Neural crest cell (in vitro differentiated cells): ENCODE measurements at regions not wholly inside any gene's neighbourhood (a gene's known extent, or its start where the extent isn't known, plus 50 kb on each side); places are given as distances from the start of the nearest gene placed in this dataset.

ENCODE experiments used
- DNase-seq: peaks from one replicate; pipeline ENCODE4 v3.0.0; 2021; ENCODE audit warnings: low read depth, mixed read lengths, low spot score
- H3K27ac Mint-ChIP-seq: one replicate; pipeline ENCODE4 v1.8.0; 2021; ENCODE audit warnings: mild to moderate bottlenecking, mixed read lengths; ENCODE audit not compliant: unreplicated experiment
- H3K27me3 Mint-ChIP-seq: 2 replicates; pipeline ENCODE4 v1.8.0; 2021; ENCODE audit warnings: low read depth, mild to moderate bottlenecking, mixed read lengths
- H3K36me3 Mint-ChIP-seq: 2 replicates; pipeline ENCODE4 v1.8.0; 2021; ENCODE audit warnings: low read depth, mild to moderate bottlenecking, mixed read lengths
- H3K4me1 Mint-ChIP-seq: 2 replicates; pipeline ENCODE4 v1.8.0; 2021; ENCODE audit warnings: mixed read lengths
- H3K4me3 Mint-ChIP-seq: one replicate; pipeline ENCODE4 v1.8.0; 2021; ENCODE audit warnings: mild to moderate bottlenecking, mixed read lengths
- H3K9me3 Mint-ChIP-seq: 2 replicates; pipeline ENCODE4 v1.8.0; 2021; ENCODE audit warnings: mixed read lengths
- CTCF ChIP-seq: fragments of 200-600 bp; sonication (generic); conservative IDR thresholded peaks from 2 replicates; pipeline ENCODE4 v1.5.0; 2021; ENCODE audit warnings: antibody characterized with exemption, mild to moderate bottlenecking

- H3K4me1 Mint-ChIP-seq: peaks cover 7% of the 10 kb centered on the region
- H3K36me3 Mint-ChIP-seq: no peaks in the 10 kb centered on the region
- H3K27me3 Mint-ChIP-seq: no peaks in the 10 kb centered on the region
- TF ChIP-seq CTCF: no peak
- no peaks in the 10 kb centered on the region for H3K9me3 Mint-ChIP-seq
- no peak overlapping the region for H3K4me3 Mint-ChIP-seq
- no peak overlapping the region for H3K27ac Mint-ChIP-seq
- DNase-seq: no peak
Measured at GRCh38 chr2:12841021-12841420, 124.3 kb downstream of the TRIB2 start.

GRCh38 chr2:12842917-12843316, 126.2 kb downstream of the TRIB2 start:
- no peak for DNase-seq
- H3K9me3 Mint-ChIP-seq: no peaks in the 10 kb centered on the region
- H3K27me3 Mint-ChIP-seq: no peaks in the 10 kb centered on the region
- no peak overlapping the region for H3K27ac Mint-ChIP-seq
- no peak for TF ChIP-seq CTCF
- no peaks in the 10 kb centered on the region for H3K36me3 Mint-ChIP-seq
- H3K4me1 Mint-ChIP-seq: peaks cover 7% of the 10 kb centered on the region
- H3K4me3 Mint-ChIP-seq: no peak overlapping the region

GRCh38 chr2:12844511-12844910, 127.8 kb downstream of the TRIB2 start:
- no peaks in the 10 kb centered on the region for H3K36me3 Mint-ChIP-seq

GRCh38 chr2:12847694-12848575, 131.2 kb downstream of the TRIB2 start:
- Mint-ChIP-seq H3K27ac (peak overlapping the region; percentile 5), H3K4me1 (peaks cover 4% of the 10 kb centered on the region)
- TF ChIP-seq CTCF: no peak

More at GRCh38 chr2:12844511-12844910, 127.8 kb downstream of the TRIB2 start:
- no peak overlapping the region for H3K4me3 Mint-ChIP-seq
- TF ChIP-seq CTCF: no peak
- H3K27ac Mint-ChIP-seq: no peak overlapping the region
- no peaks in the 10 kb centered on the region for H3K9me3 Mint-ChIP-seq
- no peaks in the 10 kb centered on the region for H3K27me3 Mint-ChIP-seq
- DNase-seq: no peak
- H3K4me1 Mint-ChIP-seq: peaks cover 7% of the 10 kb centered on the region

GRCh38 chr2:12852135-12852534, 135.4 kb downstream of the TRIB2 start:
- Mint-ChIP-seq H3K27ac (no peak overlapping the region), H3K36me3 (no peaks in the 10 kb centered on the region), H3K4me3 (no peak overlapping the region), H3K9me3 (peaks cover 7% of the 10 kb centered on the region), H3K4me1 (no peaks in the 10 kb centered on the region), H3K27me3 (no peaks in the 10 kb centered on the region)
- TF ChIP-seq CTCF: no peak
- no peak for DNase-seq

More at GRCh38 chr2:12847694-12848575, 131.2 kb downstream of the TRIB2 start:
- Mint-ChIP-seq H3K4me3 (no peak overlapping the region), H3K36me3 (no peaks in the 10 kb centered on the region), H3K27me3 (no peaks in the 10 kb centered on the region), H3K9me3 (peaks cover 3% of the 10 kb centered on the region)
- DNase-seq: no peak
